ENCODE measurements at regions not wholly inside any gene's neighbourhood (a gene's known extent, or its start where the extent isn't known, plus 50 kb on each side); places are given as distances from the start of the nearest gene placed in this dataset.

GRCh38 chr15:95946241-95946640 is 384.3 kb upstream of the NR2F2 start (continued):
- TF ChIP-seq AFF4 (CRISPR knock-in tag; IDR thresholded peaks at IDR 0.05; ENCODE audit: borderline replicate concordance) (no peak), SMAD4 (CRISPR knock-in tag; IDR thresholded peaks at IDR 0.05) (no peak), ZNF138 (CRISPR knock-in tag; conservative IDR thresholded peaks at IDR 0.05) (no peak), NR3C1 (CRISPR knock-in tag; conservative IDR thresholded peaks at IDR 0.05; ENCODE audit: low read depth) (no peak), FOXP4 (CRISPR knock-in tag; IDR thresholded peaks at IDR 0.05) (no peak), ZNF219 (CRISPR knock-in tag; IDR thresholded peaks at IDR 0.05; ENCODE audit: borderline replicate concordance) (no peak), ATF1 (CRISPR knock-in tag; IDR thresholded peaks at IDR 0.05) (no peak), FOXJ3 (CRISPR knock-in tag; IDR thresholded peaks at IDR 0.05; ENCODE audit: borderline replicate concordance) (no peak), TEAD1 (CRISPR knock-in tag; IDR thresholded peaks at IDR 0.05) (no peak), CREB1 (CRISPR knock-in tag; IDR thresholded peaks at IDR 0.05) (no peak)

DNA sequence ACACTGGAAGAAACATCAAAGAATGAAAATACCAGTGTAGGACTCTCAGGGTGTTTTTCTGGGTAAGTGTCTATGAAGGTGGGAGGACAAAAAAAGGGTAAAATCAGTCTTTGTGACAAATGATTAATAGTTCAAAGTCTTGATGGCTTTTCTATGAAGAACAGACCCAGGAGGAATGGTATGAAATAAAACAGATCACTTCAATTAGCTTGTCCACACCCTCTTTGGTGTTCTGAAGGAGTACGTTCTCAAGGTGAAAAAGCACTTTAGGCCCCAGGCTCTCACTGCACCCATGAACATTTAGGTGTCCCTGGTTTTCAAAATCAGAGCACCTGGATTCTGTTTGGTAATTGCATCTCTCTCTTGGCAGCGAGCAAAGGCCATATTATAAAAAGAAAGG is 383.6 kb upstream of the NR2F2 start:
- no peak for ATAC-seq
- Mint-ChIP-seq H3K27ac (no peak overlapping the region), H3K27me3 (ENCODE audit: low read depth) (no peaks in the 10 kb centered on the region), H3K9me3 (peaks cover 13% of the 10 kb centered on the region), H3K36me3 (no peaks in the 10 kb centered on the region), H3K4me1 (peaks cover 8% of the 10 kb centered on the region), H3K4me3 (no peak overlapping the region)
- ChIA-PET CTCF (interaction anchor here (0.5 kb wide), 1 partner anchor 70 kb away, joined by 5 read pairs; no protein-coding TSS in a partner anchor), POLR2A (interaction anchor here (0.6 kb wide), 1 partner anchor 119 kb away, joined by 3 read pairs; no protein-coding TSS in a partner anchor)
- TF ChIP-seq PRRX2 (CRISPR knock-in tag; IDR thresholded peaks at IDR 0.05) (no peak), ZNF416 (CRISPR knock-in tag; IDR thresholded peaks at IDR 0.05) (no peak), AR (CRISPR knock-in tag; IDR thresholded peaks at IDR 0.05) (no peak)
- no peak for DNase-seq (ENCODE audit: low spot score)

DNA sequence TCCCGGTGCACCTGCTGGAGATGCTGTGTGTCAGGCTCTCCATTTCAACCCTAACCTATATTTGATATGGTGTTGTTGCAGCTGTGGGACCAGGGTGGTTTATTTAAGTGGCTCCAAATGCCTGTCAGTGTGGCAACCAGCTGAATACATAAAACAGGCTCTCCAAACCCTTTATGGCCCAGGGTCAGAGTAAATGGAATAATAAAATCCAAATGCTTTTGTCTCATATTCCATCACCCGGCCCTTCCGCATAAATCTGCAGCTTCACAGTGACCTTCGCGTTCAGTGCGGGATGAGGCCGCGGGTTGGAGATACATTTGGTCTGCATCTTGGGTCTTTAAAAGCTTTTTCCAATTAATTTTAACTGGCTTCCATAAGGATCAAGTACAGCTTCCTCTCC is 382.1 kb upstream of the NR2F2 start:
- DNase-seq (ENCODE audit: low spot score): no peak
- no peaks in the 10 kb centered on the region for H3K27me3 Mint-ChIP-seq (ENCODE audit: low read depth)
- H3K9me3 Mint-ChIP-seq: peaks cover 13% of the 10 kb centered on the region
- TF ChIP-seq ELF4 (CRISPR knock-in tag; IDR thresholded peaks at IDR 0.05; ENCODE audit: low read depth): no peak
- TF ChIP-seq, protein P1, sequence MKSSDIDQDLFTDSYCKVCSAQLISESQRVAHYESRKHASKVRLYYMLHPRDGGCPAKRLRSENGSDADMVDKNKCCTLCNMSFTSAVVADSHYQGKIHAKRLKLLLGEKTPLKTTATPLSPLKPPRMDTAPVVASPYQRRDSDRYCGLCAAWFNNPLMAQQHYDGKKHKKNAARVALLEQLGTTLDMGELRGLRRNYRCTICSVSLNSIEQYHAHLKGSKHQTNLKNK (CRISPR knock-in tag; IDR thresholded peaks at IDR 0.05): no peak
- no peak for TF ChIP-seq NFYB (CRISPR knock-in tag; conservative IDR thresholded peaks at IDR 0.05; ENCODE audit: low read depth)
- TF ChIP-seq, protein P2, sequence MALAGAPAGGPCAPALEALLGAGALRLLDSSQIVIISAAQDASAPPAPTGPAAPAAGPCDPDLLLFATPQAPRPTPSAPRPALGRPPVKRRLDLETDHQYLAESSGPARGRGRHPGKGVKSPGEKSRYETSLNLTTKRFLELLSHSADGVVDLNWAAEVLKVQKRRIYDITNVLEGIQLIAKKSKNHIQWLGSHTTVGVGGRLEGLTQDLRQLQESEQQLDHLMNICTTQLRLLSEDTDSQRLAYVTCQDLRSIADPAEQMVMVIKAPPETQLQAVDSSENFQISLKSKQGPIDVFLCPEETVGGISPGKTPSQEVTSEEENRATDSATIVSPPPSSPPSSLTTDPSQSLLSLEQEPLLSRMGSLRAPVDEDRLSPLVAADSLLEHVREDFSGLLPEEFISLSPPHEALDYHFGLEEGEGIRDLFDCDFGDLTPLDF (CRISPR knock-in tag; IDR thresholded peaks at IDR 0.05): no peak
- no peaks in the 10 kb centered on the region; the same call in 1 of the 2 replicates for H3K36me3 Mint-ChIP-seq
- ChIA-PET CTCF (no interaction called here), POLR2A (no interaction called here)
- peaks cover 8% of the 10 kb centered on the region for H3K4me1 Mint-ChIP-seq
- H3K27ac Mint-ChIP-seq: no peak overlapping the region
- H3K4me3 Mint-ChIP-seq: no peak overlapping the region
- ATAC-seq: no peak
